ENCODE measurements at regions not wholly inside any gene's neighbourhood (a gene's known extent, or its start where the extent isn't known, plus 50 kb on each side); places are given as distances from the start of the nearest gene placed in this dataset.
"Not testable (repeated sequence)": the region's sequence is repeated elsewhere in the genome, so short reads cannot be mapped to it uniquely, and the experiment has no call there.

- H3K4me3 Mint-ChIP-seq: no peak overlapping the region
- H3K36me3 Mint-ChIP-seq (ENCODE audit: low read depth): no peaks in the 10 kb centered on the region
- no peaks in the 10 kb centered on the region for H3K27me3 Mint-ChIP-seq (ENCODE audit: insufficient read depth)
- H3K27ac Mint-ChIP-seq: no peak overlapping the region
- 0 out of 2 replicates have a peak, but pooled peaks cover 4% of the 10 kb centered on the region for H3K9me3 Mint-ChIP-seq
- no peak for DNase-seq
- H3K4me1 Mint-ChIP-seq (ENCODE audit: low read depth): no peaks in the 10 kb centered on the region
- no peak for TF ChIP-seq CTCF (IDR thresholded peaks at IDR 0.05)
Observed at GRCh38 chr14:34275530-34275929, 186.5 kb downstream of the SPTSSA start.

- no peaks in the 10 kb centered on the region for H3K4me1 Mint-ChIP-seq (ENCODE audit: low read depth)
- DNase-seq: no peak
- no peaks in the 10 kb centered on the region for H3K27me3 Mint-ChIP-seq (ENCODE audit: insufficient read depth)
- no peaks in the 10 kb centered on the region for H3K36me3 Mint-ChIP-seq (ENCODE audit: low read depth)
- H3K27ac Mint-ChIP-seq: no peak overlapping the region
- no peak for TF ChIP-seq CTCF (IDR thresholded peaks at IDR 0.05)
- H3K9me3 Mint-ChIP-seq: 0 out of 2 replicates have a peak, but pooled peaks cover 4% of the 10 kb centered on the region
- no peak overlapping the region for H3K4me3 Mint-ChIP-seq
Observed at GRCh38 chr14:34275078-34275477, 187.0 kb downstream of the SPTSSA start.

GRCh38 chr14:34273716-34274115, 188.3 kb downstream of the SPTSSA start:
- H3K9me3 Mint-ChIP-seq; H3K4me3 Mint-ChIP-seq; H3K4me1 Mint-ChIP-seq (ENCODE audit: low read depth); H3K27me3 Mint-ChIP-seq (ENCODE audit: insufficient read depth); H3K27ac Mint-ChIP-seq; H3K36me3 Mint-ChIP-seq (ENCODE audit: low read depth); DNase-seq: not testable (repeated sequence)

GRCh38 chr14:34270361-34270760, 191.7 kb downstream of the SPTSSA start:
- Mint-ChIP-seq H3K27ac (no peak overlapping the region), H3K9me3 (peaks cover 8% of the 10 kb centered on the region; the same call in 1 of the 2 replicates), H3K27me3 (ENCODE audit: insufficient read depth) (no peaks in the 10 kb centered on the region; the same call in 1 of the 2 replicates), H3K4me3 (no peak overlapping the region), H3K4me1 (ENCODE audit: low read depth) (no peaks in the 10 kb centered on the region), H3K36me3 (ENCODE audit: low read depth) (no peaks in the 10 kb centered on the region)
- DNase-seq: no peak
- TF ChIP-seq CTCF (IDR thresholded peaks at IDR 0.05): no peak

GRCh38 chr14:34266344-34266743, 195.7 kb downstream of the SPTSSA start:
- no peak for DNase-seq
- H3K36me3 Mint-ChIP-seq (ENCODE audit: low read depth): no peaks in the 10 kb centered on the region
- TF ChIP-seq CTCF (IDR thresholded peaks at IDR 0.05): no peak

GRCh38 chr14:34262127-34262910, 199.7 kb downstream of the SPTSSA start:
- TF ChIP-seq CTCF (IDR thresholded peaks at IDR 0.05): no peak
- no peak overlapping the region for H3K4me3 Mint-ChIP-seq
- no peaks in the 10 kb centered on the region for H3K36me3 Mint-ChIP-seq (ENCODE audit: low read depth)
- no peak for DNase-seq
- H3K9me3 Mint-ChIP-seq: peaks cover 6% of the 10 kb centered on the region
- H3K27me3 Mint-ChIP-seq (ENCODE audit: insufficient read depth): no peaks in the 10 kb centered on the region
- no peak overlapping the region for H3K27ac Mint-ChIP-seq
- no peaks in the 10 kb centered on the region for H3K4me1 Mint-ChIP-seq (ENCODE audit: low read depth)

More at GRCh38 chr14:34266344-34266743, 195.7 kb downstream of the SPTSSA start:
- H3K9me3 Mint-ChIP-seq: peaks cover 7% of the 10 kb centered on the region; the same call in 1 of the 2 replicates
- H3K27me3 Mint-ChIP-seq (ENCODE audit: insufficient read depth): no peaks in the 10 kb centered on the region; the same call in 1 of the 2 replicates
- no peaks in the 10 kb centered on the region for H3K4me1 Mint-ChIP-seq (ENCODE audit: low read depth)
- no peak overlapping the region for H3K4me3 Mint-ChIP-seq
- H3K27ac Mint-ChIP-seq: no peak overlapping the region
